Endothelial cell of umbilical vein (primary cell): ENCODE measurements at regions not wholly inside any gene's neighbourhood (a gene's known extent, or its start where the extent isn't known, plus 50 kb on each side); places are given as distances from the start of the nearest gene placed in this dataset.

Source experiments
- CTCF ChIP-seq, 2 donors: IDR thresholded peaks; 1 replicate in 1 of 2; 2 replicates in 1 of 2; pipeline ENCODE4 v1.5.1; 2011; ENCODE audit warnings: low read length in 2 of 2, mild to moderate bottlenecking in 2 of 2, moderate library complexity in 2 of 2, control low read depth in 1 of 2, inconsistent platforms in 1 of 2, low read depth in 1 of 2; ENCODE audit not compliant: insufficient read depth in 1 of 2; ENCODE audit errors: extremely low read depth in 1 of 2
- MYC ChIP-seq: IDR thresholded peaks from one replicate; pipeline ENCODE4 v1.6.1; 2011; ENCODE audit warnings: mild to moderate bottlenecking, low read depth, low read length
- POLR2A ChIP-seq: IDR thresholded peaks from 2 replicates; pipeline ENCODE4 v1.6.1; 2012; ENCODE audit warnings: low read depth, mild to moderate bottlenecking, control low read depth, low read length
- POLR2AphosphoS5 ChIP-seq: IDR thresholded peaks from 2 replicates; pipeline ENCODE4 v1.6.1; 2012; ENCODE audit warnings: low read depth, mild to moderate bottlenecking, control low read depth, low read length, moderate library complexity; ENCODE audit not compliant: insufficient read depth

GRCh38 chr2:6482256-6482655 lies 383.5 kb downstream of the CMPK2 start:
- TF ChIP-seq CTCF (IDR thresholded peaks at IDR 0.05; ENCODE audit: extremely low read depth in 1 of 2, insufficient read depth in 1 of 2, low read depth in 1 of 2, low read length in 2 of 2) (no peak), POLR2AphosphoS5 (no peak), POLR2A (no peak), MYC (no peak)
